CD4-positive, alpha-beta T cell treated with Interleukin-15 for 4 hours (primary cell): ENCODE measurements at regions not wholly inside any gene's neighbourhood (a gene's known extent, or its start where the extent isn't known, plus 50 kb on each side); places are given as distances from the start of the nearest gene placed in this dataset.
"Not testable (repeated sequence)": the region's sequence is repeated elsewhere in the genome, so short reads cannot be mapped to it uniquely, and the experiment has no call there.

Experiments
- DNase-seq: peaks from one replicate; pipeline ENCODE4 v3.0.0-alpha.2; 2020; ENCODE audit warnings: low spot score

DNA sequence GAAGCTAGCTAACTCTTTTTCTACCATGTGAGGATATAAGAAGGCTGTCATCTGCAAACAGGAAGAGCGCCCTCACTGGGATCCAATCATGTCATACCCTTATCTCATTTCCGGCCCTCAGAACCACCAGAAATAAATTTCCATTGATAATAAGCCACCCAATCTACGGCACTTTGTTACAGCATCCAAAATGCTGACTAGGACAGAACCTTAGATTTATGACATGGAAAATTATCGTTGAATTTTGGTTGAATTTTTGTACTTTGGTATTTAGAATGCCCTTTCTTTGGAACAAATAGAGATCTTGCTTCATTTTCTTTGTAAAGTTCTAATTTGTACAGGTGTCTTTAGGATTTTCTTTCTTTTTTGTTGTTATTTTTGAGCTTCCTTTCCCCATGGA, 53.3 kb upstream of the CYLC2 start:
- DNase-seq = no peak

DNA sequence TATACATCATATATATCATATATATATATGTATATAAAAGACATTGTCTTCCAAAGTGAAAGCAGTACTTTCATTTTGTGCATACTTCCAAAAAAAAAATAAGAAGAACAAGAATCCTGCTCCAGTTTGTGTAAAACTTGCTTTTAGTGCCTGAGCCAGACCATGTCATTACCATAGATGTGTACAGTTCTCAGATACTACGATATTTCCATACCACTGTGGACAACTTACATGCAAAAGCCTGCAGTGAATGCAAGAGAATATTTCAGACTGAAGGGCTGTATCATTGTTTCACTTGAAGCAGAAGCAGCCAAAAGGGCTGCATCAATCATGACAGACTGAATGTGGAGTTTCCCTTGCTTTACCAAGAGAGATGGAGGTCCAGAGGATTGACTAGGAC, 72.6 kb upstream of the CYLC2 start:
- no peak for DNase-seq

DNA sequence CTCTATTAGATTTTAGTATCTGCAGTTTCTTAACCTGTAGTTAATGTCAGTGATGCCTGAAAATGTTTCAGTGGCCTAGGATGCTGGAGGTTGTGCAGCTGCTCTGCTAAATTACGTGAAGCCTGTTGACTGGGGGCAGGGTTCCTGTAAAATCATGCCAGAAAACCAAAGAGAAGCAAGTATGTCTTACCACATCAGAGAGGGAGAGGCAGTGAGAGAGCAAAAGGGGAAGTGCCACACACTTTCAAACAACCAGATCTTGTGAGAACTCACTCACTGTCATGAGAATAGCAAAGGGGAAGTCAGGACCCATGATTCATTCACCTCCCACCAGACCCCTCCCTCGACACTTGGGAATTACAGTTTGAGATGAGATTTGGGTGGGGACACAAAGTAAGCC, 83.9 kb upstream of the CYLC2 start:
- DNase-seq = no peak

DNA sequence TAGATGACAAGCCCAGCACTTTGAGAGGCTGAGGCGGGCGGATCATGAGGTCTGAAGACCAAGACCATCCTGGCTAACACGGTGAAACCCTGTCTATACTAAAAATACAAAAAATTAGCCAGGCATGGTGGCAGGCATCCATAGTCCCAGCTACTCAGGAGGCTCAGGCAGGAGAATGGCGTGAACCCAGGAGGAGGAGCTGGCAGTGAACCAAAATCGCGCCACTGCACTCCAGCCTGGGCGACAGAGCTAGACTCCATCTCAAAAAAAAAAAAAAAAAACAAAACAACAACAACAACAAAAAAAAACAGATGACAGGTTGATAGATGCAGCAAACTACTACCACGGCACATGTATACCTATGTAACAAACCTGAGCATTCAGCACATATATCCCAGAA, 89.3 kb upstream of the CYLC2 start:
- DNase-seq = not testable (repeated sequence)

DNA sequence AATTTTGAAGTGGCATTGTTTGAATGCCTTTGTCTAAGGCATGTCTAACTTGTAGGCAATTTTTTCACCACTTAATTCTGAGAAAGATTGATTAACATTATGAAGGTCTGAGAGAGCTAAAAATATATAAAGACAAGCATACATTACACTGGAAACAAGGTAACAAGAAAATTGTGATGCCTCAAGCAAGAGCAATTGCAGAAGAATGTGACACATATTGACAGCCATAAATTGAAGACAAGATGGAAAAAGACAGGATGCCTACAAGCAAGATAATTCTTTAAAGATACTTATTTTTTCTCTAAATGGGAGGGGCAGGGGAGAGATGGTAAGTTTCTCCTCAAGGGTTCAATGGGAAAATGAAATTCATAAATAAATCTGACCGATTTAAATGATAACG, 103.1 kb upstream of the CYLC2 start:
- no peak for DNase-seq

DNA sequence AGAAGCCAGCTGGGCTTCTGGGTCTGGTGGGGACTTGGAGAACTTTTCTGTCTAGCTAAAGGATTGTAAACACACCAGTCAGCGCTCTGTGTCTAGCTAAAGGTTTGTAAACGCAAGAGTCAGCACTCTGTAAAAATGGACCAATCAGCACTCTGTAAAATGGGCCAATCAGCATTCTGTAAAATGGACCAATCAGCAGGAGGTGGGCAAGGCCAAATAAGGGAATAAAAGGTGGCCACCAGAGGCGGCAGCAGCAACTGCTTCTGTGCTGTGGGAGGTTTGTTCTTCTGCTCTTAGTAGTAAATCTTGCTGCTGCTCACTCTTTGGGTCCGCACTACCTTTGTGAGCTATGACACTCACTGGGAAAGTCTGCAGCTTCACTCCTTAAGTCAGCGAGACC, 106.4 kb upstream of the CYLC2 start:
- not testable (repeated sequence) for DNase-seq

DNA sequence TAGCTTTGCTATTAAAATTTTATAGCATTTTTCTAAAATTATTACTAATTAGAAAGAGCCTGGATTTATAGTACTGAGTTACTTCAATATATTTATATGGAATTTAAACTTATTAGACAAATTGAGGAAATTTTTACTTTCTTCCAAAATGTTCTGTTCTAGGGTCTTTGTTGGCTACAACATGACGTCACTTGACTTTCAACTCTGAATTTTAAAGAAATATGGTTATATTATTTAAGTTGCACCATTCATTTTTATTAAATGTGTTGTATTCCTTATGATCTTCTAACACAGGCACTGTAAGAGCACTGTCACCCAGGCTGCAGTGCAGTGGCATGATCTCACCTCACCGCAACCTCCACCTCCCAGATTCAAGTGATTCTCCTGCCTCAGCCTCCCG, 119.4 kb upstream of the CYLC2 start:
- no peak for DNase-seq

DNA sequence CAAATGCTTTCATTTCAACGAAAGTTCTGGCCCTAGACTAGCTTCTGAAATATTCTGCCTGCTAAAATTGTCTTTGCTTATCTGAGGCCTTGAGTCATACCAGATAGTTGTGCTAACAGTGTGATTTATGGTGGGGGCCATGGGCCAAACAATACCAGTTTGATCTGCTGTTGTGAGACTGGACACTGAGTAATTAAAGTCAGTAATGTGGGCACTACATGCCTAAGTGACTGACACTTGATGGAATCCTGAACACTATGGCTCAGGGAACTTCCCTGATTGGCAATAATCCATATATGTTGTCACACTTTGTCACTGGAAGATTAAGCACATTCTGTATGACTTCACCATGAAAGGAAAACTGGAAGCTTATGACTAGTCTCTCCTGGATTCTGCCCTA, 127.6 kb upstream of the CYLC2 start:
- DNase-seq = no peak

DNA sequence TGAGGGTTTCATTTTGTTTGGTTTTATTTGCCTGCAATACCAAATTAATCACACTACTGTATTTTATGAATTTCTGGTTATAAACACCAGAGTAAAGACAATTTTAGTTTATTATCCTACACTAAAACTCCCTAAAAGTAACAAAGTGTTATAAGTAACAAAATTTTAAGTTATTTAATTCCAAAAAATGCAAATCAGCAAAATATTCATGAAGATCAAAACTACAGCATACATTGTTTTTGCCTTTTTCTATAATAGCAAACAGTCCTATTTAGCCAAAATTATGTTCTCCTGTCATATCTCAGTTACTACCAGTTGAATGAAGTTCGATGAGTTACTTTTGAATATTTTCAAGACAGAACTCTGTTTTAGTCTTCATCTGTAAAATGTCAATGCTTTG, 132.7 kb upstream of the CYLC2 start:
- DNase-seq = no peak

DNA sequence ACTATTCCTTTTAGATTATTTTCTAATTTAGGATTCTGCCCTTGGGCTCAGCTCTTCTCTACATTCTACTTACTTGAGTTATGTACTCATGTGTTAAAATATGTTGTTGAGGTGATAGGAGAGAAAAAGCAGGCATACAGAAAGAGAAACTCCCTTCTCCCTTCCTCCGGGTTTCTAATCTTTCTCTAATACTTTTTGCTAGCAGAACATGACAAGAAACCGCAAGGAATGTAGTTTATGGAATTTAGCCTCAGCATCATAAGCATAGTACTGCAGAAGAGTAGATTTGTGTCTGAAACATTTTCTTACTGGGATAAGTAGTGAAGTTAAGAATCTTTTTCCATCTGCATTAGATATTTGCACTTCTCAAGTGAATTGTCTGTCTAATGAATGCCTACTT, 139.5 kb upstream of the CYLC2 start:
- DNase-seq = no peak

DNA sequence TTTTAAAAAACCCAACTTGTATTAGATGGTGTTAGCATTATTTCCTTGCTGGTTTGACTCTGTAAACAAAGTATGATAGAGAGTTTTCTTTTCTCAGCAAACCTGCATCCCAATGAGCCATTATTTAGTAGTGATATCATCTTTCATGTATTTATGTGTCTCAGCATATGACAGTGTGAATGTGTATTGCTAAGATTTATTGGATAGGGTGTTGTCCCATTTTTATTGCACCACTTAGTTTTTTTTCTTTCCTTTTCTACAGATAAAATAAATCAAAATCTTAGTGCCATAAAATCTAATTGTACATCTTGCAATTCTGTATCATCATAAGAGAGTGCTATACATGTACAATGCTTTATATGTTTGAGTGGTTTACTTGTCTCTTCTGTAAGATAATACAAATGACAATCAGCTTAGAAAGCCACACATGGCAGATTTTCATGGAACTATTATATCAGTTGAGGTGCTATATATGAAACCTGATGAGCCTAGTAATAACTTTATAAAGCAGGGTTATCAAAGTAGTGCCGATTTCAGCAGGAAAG, 149.2 kb upstream of the CYLC2 start:
- no peak for DNase-seq

DNA sequence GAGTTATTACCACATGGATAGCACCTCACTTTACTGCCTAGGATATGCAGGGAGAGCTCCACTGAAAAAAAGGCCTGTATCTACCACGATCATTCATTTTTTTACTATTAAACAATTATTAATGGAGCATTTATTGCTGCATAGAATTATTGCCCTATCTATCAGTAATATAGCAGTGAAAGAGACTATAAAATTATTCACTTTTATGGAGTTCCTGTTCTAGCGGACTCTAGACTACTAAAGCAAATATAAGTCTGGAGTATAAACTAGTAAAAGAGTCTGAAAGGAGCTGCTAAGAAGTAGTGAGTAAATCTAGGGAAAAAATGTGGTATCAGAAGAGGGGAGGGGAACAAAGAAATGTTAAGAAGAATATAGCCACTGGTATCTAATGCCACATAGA, 150.4 kb upstream of the CYLC2 start:
- DNase-seq = no peak

DNA sequence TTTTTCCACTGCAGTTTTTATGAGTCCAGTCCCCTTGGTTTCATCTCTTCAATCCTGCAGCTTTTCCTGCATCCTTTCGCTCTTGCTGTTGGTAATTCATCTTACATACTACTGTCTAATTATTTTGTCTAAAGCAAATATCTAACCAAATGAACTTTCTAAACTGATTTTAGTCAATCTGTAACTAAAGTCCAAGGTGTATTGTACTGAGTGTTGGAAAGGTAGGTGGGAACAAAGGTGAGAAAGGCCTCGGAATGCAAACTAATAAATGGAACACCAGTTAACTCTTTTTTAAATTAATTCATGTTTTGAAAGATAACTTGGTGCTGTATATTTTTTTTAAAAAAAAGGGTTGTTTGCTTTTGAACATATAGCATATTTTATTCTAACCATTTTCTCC, 152.7 kb upstream of the CYLC2 start:
- no peak for DNase-seq

DNA sequence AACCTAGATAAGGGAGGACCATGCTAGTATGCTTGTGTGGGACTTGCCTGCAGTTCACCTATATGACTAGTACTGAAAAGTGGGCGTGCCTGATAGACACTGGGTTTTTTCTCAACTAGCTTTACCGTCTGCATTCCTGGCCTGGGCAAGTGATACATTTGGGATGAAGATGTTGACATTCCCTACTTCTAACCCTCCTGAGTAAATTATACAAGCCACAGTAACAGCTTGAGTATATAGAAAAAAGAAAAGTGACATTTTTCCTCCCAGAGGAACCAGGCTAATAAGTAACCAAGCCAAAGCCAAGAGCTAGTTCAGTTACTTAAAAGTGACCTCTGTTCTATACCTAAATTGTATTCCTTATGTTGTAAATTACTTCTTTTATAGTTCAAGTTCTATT, 153.8 kb upstream of the CYLC2 start:
- no peak for DNase-seq

DNA sequence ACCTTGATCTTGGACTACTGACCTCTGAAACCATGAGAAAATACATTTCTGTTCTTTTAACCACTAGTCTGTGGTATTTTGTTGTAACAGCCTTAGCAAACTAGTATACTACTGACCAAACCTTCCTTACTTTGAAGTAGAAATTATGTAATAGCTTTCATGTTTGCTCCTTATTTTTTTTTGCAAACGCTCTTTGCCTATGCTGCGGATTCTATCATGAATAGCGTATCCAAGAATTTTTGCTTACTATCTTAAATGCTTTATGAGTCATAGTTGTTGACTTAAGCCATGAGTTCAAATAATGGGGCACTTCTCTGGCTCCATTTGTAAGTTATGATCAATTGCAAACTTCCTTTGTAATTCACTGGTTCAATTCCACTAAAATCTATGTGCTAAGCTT, 154.8 kb upstream of the CYLC2 start:
- no peak for DNase-seq

DNA sequence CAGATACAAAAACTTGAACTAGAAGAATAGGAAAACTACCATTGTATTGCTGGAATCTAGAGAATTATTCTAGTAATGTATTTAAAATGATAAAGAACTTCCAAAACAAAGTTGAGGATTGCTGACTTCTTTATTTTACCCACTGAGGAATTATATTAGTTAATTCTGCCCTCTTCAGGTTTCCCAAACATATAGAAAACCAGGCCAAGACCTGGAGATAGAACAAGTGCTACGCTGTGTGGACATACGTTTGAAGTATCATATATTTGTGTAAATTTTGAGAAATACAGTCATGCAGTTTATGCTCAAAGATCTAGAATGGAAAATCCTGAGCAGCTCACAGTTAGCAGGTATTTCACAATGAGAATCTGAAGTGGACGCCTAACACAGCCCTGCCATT, 162.3 kb upstream of the CYLC2 start:
- no peak for DNase-seq

DNA sequence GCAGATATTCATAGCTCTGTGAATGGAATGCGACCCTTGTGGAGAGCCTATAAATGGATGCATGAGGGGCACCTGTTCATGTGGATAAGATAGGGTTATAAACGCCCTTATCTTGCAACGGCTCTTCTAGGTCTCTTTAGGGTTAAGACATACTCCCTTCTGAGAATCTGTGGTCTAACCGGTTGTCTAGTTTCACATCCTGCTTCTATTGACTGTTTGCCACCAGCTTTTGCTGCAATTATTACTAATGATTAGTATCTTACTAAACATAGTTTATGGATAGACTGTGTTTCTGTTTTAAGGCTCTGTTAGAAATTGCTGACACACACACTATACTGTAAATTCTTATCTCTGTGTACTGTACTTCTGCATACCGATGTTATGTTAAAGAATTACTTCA, 198.9 kb upstream of the CYLC2 start:
- DNase-seq = no peak

DNA sequence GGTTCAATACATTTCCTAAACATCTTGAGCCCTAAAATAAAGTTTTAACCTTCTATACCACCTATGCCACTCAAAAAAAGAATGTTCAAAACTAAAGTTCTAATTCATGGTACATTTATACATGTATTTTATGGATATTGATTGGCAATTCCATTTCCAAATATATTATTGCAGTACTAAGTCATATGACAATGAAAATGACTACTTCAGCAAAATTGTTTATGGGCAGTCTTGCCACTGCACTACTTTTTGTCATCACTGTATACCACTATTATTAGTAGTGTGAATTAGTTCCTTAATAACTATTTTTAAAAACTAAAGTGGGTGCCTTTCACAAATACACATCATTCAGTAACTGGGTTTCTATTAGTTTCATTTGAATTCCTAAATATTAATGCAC, 199.6 kb upstream of the CYLC2 start:
- DNase-seq = no peak

DNA sequence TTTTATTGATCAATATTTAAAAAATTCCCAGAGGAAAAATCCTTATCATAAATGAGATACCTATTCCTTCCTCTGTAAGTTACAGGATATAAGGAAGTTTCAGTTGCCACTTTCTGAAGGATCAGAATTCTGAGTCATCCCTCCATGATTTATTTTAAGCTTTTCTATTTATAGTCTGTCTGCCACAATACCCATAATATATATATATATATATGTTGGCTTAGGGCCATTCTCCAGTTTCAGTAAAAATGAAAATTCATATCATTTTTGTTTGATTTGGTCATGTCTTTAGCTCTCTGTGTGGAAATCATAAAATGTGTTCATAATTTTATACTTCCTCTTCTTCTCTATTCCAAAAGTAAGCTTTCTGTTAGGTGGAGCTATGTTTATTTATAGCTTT, 215.8 kb upstream of the CYLC2 start:
- no peak for DNase-seq

DNA sequence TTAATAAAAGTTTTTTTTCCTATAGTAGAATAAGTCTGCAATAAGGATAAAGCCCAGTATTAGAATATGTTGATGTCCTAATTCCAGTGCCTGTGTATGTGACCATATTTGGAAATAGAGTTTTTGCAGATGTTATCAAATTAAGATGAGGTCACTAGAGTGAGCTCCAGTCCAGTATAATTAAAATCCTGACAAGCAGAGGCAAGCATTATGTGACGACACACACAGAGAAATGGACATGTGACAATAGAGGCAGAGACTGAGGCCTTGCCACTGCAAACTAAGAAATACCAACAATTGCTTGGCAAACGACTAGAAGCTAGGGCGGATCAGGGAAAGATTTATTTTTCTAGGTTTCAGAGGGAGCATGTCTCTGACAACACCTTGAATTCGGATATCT, 216.4 kb upstream of the CYLC2 start:
- no peak for DNase-seq

DNA sequence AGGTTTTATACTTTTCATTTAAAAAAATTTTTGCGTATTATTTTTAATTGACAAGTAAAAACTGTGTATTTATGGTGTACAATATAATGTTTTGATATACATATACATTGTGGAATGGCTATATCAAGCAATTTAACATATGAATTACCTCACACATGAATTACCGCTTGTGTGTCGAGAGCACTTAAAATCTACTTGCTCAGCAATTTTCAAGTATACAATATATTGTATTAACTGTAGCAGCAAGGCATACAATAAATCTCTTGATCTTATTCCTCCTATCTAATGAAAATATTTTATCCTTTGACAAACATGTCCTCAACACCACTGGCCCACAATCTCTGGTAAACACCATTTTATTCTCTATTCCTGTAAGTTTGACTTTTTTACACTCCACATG, 224.4 kb upstream of the CYLC2 start:
- DNase-seq = no peak

DNA sequence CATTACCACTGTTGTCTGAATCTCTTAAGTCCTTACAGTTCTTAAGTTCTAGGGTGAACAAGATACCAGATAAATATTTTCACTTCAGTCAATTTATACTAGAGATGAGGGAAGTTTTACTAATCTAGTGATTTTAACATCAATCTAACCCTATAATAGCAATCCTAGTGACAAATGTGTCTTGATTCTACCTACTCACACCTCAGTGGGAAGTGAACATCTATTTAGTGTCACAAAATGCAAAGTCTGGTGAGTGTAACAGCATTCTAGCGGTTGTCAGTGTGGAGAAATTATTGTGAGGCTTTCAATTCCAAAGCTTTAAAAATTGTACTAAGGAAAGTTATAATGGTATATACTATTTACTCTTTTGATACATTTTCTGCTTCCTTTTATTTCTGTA, 225.8 kb upstream of the CYLC2 start:
- no peak for DNase-seq

DNA sequence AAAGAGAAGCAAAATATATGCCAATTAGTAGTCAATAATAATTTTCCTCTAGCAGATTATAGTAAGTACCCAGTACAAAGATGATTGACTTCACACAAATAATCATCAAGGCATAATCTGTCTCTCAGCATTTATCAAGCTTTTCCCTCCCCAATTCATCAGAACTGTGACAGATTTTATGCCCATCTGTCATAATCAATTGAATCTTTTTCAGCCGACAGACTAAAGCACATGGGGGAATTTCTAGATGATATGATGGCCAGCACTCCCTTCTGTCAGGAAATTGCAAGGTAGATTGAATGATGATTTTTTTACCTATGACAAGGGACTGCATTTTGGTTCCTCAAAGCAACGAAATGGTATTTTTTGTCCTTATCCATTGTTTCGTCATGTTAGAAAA, 227.1 kb upstream of the CYLC2 start:
- DNase-seq = no peak

DNA sequence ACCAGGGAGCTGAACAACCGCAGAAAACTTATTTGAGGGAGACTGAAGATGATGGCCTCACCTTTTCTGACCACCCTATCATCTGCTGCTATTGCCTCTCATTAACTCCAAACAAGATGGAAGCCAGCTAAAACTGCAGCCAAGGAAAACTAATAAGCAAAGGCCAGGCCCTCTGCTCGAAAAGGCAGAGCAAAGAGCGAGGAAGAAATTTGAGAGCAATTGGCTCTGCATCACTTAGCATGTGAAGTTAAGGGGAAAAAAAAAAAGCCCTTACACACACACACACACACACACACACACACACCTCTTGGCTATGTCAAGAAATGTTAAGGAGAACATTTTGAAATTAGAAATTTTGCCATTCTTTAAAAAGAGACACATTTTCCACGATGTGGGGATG, 228.1 kb upstream of the CYLC2 start:
- DNase-seq = no peak

DNA sequence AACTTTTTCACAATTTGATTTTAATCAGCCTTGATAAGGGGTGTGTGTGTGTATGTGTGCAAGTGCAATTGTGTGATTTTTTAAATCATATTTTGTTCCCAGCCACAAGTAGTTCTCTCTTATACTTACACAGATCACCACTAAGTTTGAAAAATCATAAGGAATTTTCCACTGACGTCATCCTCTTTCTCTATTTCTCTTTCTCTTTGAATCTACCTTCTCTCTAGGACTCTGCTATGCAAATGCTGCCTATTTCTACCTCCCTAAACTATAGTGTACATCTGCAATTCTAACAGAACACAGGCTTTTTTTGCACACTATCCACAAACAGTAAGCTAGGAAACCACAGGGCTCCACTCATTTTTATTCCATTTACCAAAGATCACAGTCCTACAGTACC, 254.6 kb upstream of the CYLC2 start:
- DNase-seq = no peak
